Tibial artery (tissue), 4 donors: ENCODE measurements at regions not wholly inside any gene's neighbourhood (a gene's known extent, or its start where the extent isn't known, plus 50 kb on each side); places are given as distances from the start of the nearest gene placed in this dataset.

Source experiments
- DNase-seq, 2 donors: peaks; one replicate each; pipeline ENCODE4 v3.0.0-alpha.2; 2019
- H3K27ac ChIP-seq, 2 donors: fragments of 200-600 bp; sonication (generic) in 1 of 2; 1 replicate in 1 of 2; 2 replicates in 1 of 2; pipeline ENCODE4 v1.5.1; 2018 to 2019; ENCODE audit warnings: mild to moderate bottlenecking in 1 of 2
- H3K27me3 ChIP-seq, 2 donors: fragments of 200-600 bp; sonication (generic) in 1 of 2; one replicate each; pipeline versions ENCODE4 v1.5.1 to v1.6.0; 2016 to 2019
- H3K36me3 ChIP-seq, 3 donors: fragments of 200-600 bp; sonication (generic) in 2 of 3; one replicate each; pipeline ENCODE4 v1.5.1; 2016 to 2019; ENCODE audit warnings: mild to moderate bottlenecking in 2 of 3
- H3K4me1 ChIP-seq, 4 donors: fragments of 200-600 bp; sonication (generic) in 2 of 4; 1 replicate in 3 of 4; 2 replicates in 1 of 4; pipeline ENCODE4 v1.5.1; 2016 to 2019
- H3K4me3 ChIP-seq, 2 donors: fragments of 200-600 bp; sonication (generic) in 1 of 2; 1 replicate in 1 of 2; 2 replicates in 1 of 2; pipeline ENCODE4 v1.5.1; 2018 to 2019; ENCODE audit warnings: mild to moderate bottlenecking in 2 of 2
- H3K9me3 ChIP-seq, 3 donors: fragments of 200-600 bp; sonication (generic) in 1 of 3; one replicate each; pipeline ENCODE4 v1.5.1; 2016 to 2019
- intact Hi-C: fragments of 100-400 bp; cut with DNase I; formaldehyde crosslinking; loops from one replicate; pipeline ENCODE4 v1.15.0; 2023; ENCODE audit warnings: low total_unique reads
- TF ChIP-seq, protein P1 (sequence below), 2 experiments: fragments of 200-600 bp in 1 of 2; fragments of 450-650 bp in 1 of 2; IDR thresholded peaks; one replicate each; pipeline ENCODE4 v1.5.1; 2017 to 2019; ENCODE audit warnings: antibody characterized with exemption in 2 of 2, mild to moderate bottlenecking in 1 of 2, moderate library complexity in 1 of 2

DNA sequence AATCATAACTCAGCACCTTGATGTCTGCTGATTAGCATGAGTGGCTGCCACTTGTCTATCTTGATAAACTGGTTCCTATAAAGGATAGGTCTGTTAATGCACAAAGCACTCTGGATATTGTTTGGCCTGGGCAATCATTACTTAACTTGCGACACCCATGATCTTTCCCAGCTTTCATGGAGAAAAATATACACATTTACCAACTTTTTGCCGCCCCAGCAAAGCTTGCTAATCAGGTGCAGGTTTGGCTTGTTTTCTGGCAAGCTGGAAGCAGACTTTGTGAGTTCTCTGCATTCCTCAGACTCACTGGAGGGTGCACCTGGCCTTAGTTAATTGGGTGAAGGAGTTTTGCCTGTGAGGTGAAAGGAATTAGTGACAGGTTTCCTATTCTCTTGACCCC lies 1126.4 kb upstream of the FLRT2 start:
- H3K4me3 ChIP-seq = no peak overlapping the region

DNA sequence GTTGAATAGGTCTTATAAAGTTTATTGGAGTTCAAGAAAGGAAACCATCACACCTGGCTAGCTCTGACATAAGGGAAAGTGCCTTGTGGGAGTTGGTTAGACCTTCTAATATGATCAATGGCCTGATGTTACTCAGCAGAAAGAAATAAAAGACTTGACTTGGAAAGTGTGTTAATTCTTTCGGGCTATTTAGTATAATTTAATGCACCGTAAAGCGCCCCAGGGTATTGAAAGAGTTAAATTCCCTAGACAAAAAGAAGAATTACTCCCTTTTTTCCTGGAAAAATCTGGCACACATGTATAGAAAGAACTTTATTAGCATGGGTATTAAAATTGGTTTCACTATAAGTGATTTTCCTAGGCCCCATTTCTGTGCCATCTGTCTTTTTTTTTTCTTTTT lies 1125.7 kb upstream of the FLRT2 start:
- H3K27ac ChIP-seq = no peak overlapping the region
- TF ChIP-seq, protein P1, sequence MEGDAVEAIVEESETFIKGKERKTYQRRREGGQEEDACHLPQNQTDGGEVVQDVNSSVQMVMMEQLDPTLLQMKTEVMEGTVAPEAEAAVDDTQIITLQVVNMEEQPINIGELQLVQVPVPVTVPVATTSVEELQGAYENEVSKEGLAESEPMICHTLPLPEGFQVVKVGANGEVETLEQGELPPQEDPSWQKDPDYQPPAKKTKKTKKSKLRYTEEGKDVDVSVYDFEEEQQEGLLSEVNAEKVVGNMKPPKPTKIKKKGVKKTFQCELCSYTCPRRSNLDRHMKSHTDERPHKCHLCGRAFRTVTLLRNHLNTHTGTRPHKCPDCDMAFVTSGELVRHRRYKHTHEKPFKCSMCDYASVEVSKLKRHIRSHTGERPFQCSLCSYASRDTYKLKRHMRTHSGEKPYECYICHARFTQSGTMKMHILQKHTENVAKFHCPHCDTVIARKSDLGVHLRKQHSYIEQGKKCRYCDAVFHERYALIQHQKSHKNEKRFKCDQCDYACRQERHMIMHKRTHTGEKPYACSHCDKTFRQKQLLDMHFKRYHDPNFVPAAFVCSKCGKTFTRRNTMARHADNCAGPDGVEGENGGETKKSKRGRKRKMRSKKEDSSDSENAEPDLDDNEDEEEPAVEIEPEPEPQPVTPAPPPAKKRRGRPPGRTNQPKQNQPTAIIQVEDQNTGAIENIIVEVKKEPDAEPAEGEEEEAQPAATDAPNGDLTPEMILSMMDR (IDR thresholded peaks at IDR 0.05) = no peak
- no peak for DNase-seq
- H3K4me1 ChIP-seq = no peaks in the 10 kb centered on the region
- H3K9me3 ChIP-seq = no peaks in the 10 kb centered on the region
- intact Hi-C loops = no loop called here
- H3K36me3 ChIP-seq = no peaks in the 10 kb centered on the region
- H3K4me3 ChIP-seq = no peak overlapping the region
- no peaks in the 10 kb centered on the region for H3K27me3 ChIP-seq

More for the DNA sequence above, 1126.4 kb upstream of the FLRT2 start:
- Histone ChIP-seq H3K36me3 (no peaks in the 10 kb centered on the region), H3K9me3 (no peaks in the 10 kb centered on the region), H3K27me3 (no peaks in the 10 kb centered on the region), H3K4me1 (no peaks in the 10 kb centered on the region), H3K27ac (no peak overlapping the region)
- intact Hi-C loops = no loop called here
- no peak for DNase-seq
- TF ChIP-seq, protein P1 (IDR thresholded peaks at IDR 0.05) = no peak

DNA sequence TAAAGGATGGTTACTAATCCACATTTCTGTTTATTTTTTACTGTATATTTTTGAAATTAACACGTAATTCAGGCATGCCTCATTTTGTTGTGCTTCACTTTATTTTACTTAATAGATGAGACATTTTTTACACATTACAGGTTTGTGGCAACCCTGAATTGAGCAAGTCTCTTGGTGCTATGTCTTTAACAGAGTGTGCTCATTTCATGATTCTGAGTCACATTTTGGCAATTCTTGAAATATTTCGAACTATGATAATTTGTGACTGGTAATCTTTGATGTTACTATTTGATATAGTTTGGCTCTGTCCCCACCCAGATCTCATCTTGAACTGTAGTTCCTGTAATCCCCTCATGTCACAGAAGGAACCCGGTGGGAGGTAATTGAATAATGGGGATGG lies 1120.5 kb upstream of the FLRT2 start:
- no peak overlapping the region for H3K4me3 ChIP-seq
- intact Hi-C loops = no loop called here
- no peak overlapping the region for H3K27ac ChIP-seq
- no peaks in the 10 kb centered on the region for H3K4me1 ChIP-seq
- H3K27me3 ChIP-seq = no peaks in the 10 kb centered on the region
- H3K9me3 ChIP-seq = no peaks in the 10 kb centered on the region
- TF ChIP-seq, protein P1 (IDR thresholded peaks at IDR 0.05) = no peak
- DNase-seq = no peak
- no peaks in the 10 kb centered on the region for H3K36me3 ChIP-seq

DNA sequence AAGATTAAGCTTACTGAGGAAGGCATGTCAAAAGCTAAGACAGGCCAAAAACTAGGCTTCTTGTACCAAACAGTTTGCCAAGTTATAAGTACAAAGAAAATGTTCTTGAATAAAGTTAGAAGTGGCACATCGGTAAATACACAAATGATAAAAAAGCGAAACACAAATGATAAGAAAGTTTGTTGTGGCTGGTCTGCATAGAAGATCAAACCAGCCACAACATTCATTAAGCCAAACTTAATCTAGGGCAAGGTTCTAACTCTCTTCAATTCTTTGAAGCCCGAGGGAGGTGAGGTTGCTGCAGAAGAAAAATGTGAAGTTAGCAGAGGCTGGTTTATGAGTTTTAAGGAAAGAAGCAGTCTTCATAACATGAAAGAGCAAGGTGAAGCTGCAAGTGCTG lies 1119.6 kb upstream of the FLRT2 start:
- no peak overlapping the region for H3K27ac ChIP-seq
- H3K4me3 ChIP-seq = no peak overlapping the region
- no peaks in the 10 kb centered on the region for H3K4me1 ChIP-seq
- DNase-seq = no peak
- no peaks in the 10 kb centered on the region for H3K27me3 ChIP-seq
- intact Hi-C loops = no loop called here
- H3K36me3 ChIP-seq = no peaks in the 10 kb centered on the region
- H3K9me3 ChIP-seq = no peaks in the 10 kb centered on the region
- TF ChIP-seq, protein P1 (IDR thresholded peaks at IDR 0.05) = no peak

DNA sequence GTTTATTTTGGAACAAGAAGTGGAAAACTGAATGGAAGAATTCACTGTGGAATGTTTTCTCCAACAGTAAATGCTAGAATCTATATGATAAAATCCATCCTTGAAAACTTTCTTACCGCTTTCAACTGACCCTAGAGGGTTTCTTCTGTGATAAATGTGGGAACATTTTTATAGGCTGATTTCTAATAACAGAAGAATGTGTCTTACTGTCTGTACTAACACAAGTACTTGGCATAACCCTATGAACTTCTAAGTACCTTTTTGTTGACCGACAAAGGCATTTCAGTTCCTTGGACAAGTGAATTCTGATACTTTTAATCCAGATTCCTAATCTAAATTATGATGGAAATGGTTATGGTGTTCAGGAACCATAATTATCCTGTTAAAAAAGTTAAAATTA lies 1109.7 kb upstream of the FLRT2 start:
- no peaks in the 10 kb centered on the region for H3K4me1 ChIP-seq

More for the DNA sequence above, 1109.7 kb upstream of the FLRT2 start:
- TF ChIP-seq, protein P1 (IDR thresholded peaks at IDR 0.05) = no peak
- Histone ChIP-seq H3K4me3 (no peak overlapping the region), H3K36me3 (no peaks in the 10 kb centered on the region), H3K9me3 (no peaks in the 10 kb centered on the region), H3K27ac (no peak overlapping the region), H3K27me3 (no peaks in the 10 kb centered on the region)
- intact Hi-C loops = no loop called here
- no peak for DNase-seq
